ENCODE measurements at regions not wholly inside any gene's neighbourhood (a gene's known extent, or its start where the extent isn't known, plus 50 kb on each side); places are given as distances from the start of the nearest gene placed in this dataset.

GRCh38 chr1:219492717-219493116, 120.2 kb downstream of the ZC3H11B start:
- TF ChIP-seq LEF1 (IDR thresholded peaks at IDR 0.05; ENCODE audit: borderline replicate concordance) (no peak), ARNT (IDR thresholded peaks at IDR 0.05) (no peak), FOXK2 (IDR thresholded peaks at IDR 0.05) (no peak), L3MBTL2 (conservative IDR thresholded peaks at IDR 0.05) (no peak), BHLHE40 (IDR thresholded peaks at IDR 0.05; ENCODE audit: borderline replicate concordance) (no peak), HDGF (IDR thresholded peaks at IDR 0.05; ENCODE audit: borderline replicate concordance) (no peak), FOXM1 (IDR thresholded peaks at IDR 0.05; ENCODE audit: borderline replicate concordance) (no peak), TARDBP (IDR thresholded peaks at IDR 0.05) (no peak), SP1 (IDR thresholded peaks at IDR 0.05) (no peak)
- DNase-seq (ENCODE audit: extremely low spot score), result no peak
- ChIA-PET CTCF (no interaction called here), POLR2A (no interaction called here)

- TF ChIP-seq BHLHE40 (IDR thresholded peaks at IDR 0.05; ENCODE audit: borderline replicate concordance) (no peak), ELF4 (IDR thresholded peaks at IDR 0.05) (no peak), LEF1 (IDR thresholded peaks at IDR 0.05; ENCODE audit: borderline replicate concordance) (no peak), FOXA1 (IDR thresholded peaks at IDR 0.05) (no peak), PKNOX1 (IDR thresholded peaks at IDR 0.05) (no peak), TARDBP (IDR thresholded peaks at IDR 0.05) (no peak), SUZ12 (IDR thresholded peaks at IDR 0.05) (no peak), L3MBTL2 (conservative IDR thresholded peaks at IDR 0.05) (no peak), CTBP1 (IDR thresholded peaks at IDR 0.05; ENCODE audit: borderline replicate concordance) (no peak), ZNF384 (IDR thresholded peaks at IDR 0.05) (no peak), HDGF (IDR thresholded peaks at IDR 0.05; ENCODE audit: borderline replicate concordance) (no peak), FOXK2 (IDR thresholded peaks at IDR 0.05) (no peak), NFRKB (IDR thresholded peaks at IDR 0.05) (no peak), ARNT (IDR thresholded peaks at IDR 0.05) (no peak), SP1 (IDR thresholded peaks at IDR 0.05) (no peak), FOXM1 (IDR thresholded peaks at IDR 0.05; ENCODE audit: borderline replicate concordance) (no peak)
- DNase-seq (ENCODE audit: extremely low spot score), result no peak
- ChIA-PET CTCF (no interaction called here), POLR2A (no interaction called here)
These were observed 122.3 kb downstream of the ZC3H11B start for GRCh38 chr1:219490566-219490965.

GRCh38 chr1:219489636-219490035, 123.3 kb downstream of the ZC3H11B start:
- no peak for TF ChIP-seq CTBP1 (IDR thresholded peaks at IDR 0.05; ENCODE audit: borderline replicate concordance)
- TF ChIP-seq ZNF384 (IDR thresholded peaks at IDR 0.05), result no peak
- TF ChIP-seq BHLHE40 (IDR thresholded peaks at IDR 0.05; ENCODE audit: borderline replicate concordance), result no peak
- no peak for TF ChIP-seq SP1 (IDR thresholded peaks at IDR 0.05)
- no peak for TF ChIP-seq LEF1 (IDR thresholded peaks at IDR 0.05; ENCODE audit: borderline replicate concordance)
- TF ChIP-seq ELF4 (IDR thresholded peaks at IDR 0.05), result no peak
- no peak for TF ChIP-seq ARNT (IDR thresholded peaks at IDR 0.05)
- no peak for TF ChIP-seq TARDBP (IDR thresholded peaks at IDR 0.05)
- no peak for TF ChIP-seq FOXM1 (IDR thresholded peaks at IDR 0.05; ENCODE audit: borderline replicate concordance)
- TF ChIP-seq SUZ12 (IDR thresholded peaks at IDR 0.05), result no peak
- DNase-seq (ENCODE audit: extremely low spot score), result no peak
- ChIA-PET CTCF (no interaction called here), POLR2A (no interaction called here)

- no peak for TF ChIP-seq L3MBTL2 (conservative IDR thresholded peaks at IDR 0.05)
- TF ChIP-seq SUZ12 (IDR thresholded peaks at IDR 0.05), result no peak
- no peak for TF ChIP-seq ARNT (IDR thresholded peaks at IDR 0.05)
- TF ChIP-seq ELF4 (IDR thresholded peaks at IDR 0.05), result no peak
- no peak for TF ChIP-seq FOXK2 (IDR thresholded peaks at IDR 0.05)
- no peak for TF ChIP-seq TARDBP (IDR thresholded peaks at IDR 0.05)
- no peak for TF ChIP-seq HDGF (IDR thresholded peaks at IDR 0.05; ENCODE audit: borderline replicate concordance)
- no peak for TF ChIP-seq SP1 (IDR thresholded peaks at IDR 0.05)
- TF ChIP-seq ZNF384 (IDR thresholded peaks at IDR 0.05), result no peak
- no peak for TF ChIP-seq FOXM1 (IDR thresholded peaks at IDR 0.05; ENCODE audit: borderline replicate concordance)
- ChIA-PET POLR2A (no interaction called here), CTCF (no interaction called here)
- DNase-seq (ENCODE audit: extremely low spot score), result no peak
These were observed 124.6 kb downstream of the ZC3H11B start for GRCh38 chr1:219488275-219488674.

GRCh38 chr1:219483530-219483929, 129.4 kb downstream of the ZC3H11B start:
- CTCF ChIA-PET, result no interaction called here
- TF ChIP-seq FOXM1 (IDR thresholded peaks at IDR 0.05; ENCODE audit: borderline replicate concordance) (no peak), SUZ12 (IDR thresholded peaks at IDR 0.05) (no peak), L3MBTL2 (conservative IDR thresholded peaks at IDR 0.05) (no peak), ARNT (IDR thresholded peaks at IDR 0.05) (no peak), FOXK2 (IDR thresholded peaks at IDR 0.05) (no peak), ZNF384 (IDR thresholded peaks at IDR 0.05) (no peak), BHLHE40 (IDR thresholded peaks at IDR 0.05; ENCODE audit: borderline replicate concordance) (no peak), FOXA1 (IDR thresholded peaks at IDR 0.05) (no peak), LEF1 (IDR thresholded peaks at IDR 0.05; ENCODE audit: borderline replicate concordance) (no peak), CTBP1 (IDR thresholded peaks at IDR 0.05; ENCODE audit: borderline replicate concordance) (no peak), NFRKB (IDR thresholded peaks at IDR 0.05) (no peak), ELF4 (IDR thresholded peaks at IDR 0.05) (no peak), SP1 (IDR thresholded peaks at IDR 0.05) (no peak), TARDBP (IDR thresholded peaks at IDR 0.05) (no peak), PKNOX1 (IDR thresholded peaks at IDR 0.05) (no peak), HDGF (IDR thresholded peaks at IDR 0.05; ENCODE audit: borderline replicate concordance) (no peak)
- DNase-seq (ENCODE audit: extremely low spot score), result no peak
- POLR2A ChIA-PET, result no interaction called here

GRCh38 chr1:219480011-219480410, 132.9 kb downstream of the ZC3H11B start:
- no peak for DNase-seq (ENCODE audit: extremely low spot score)
- POLR2A ChIA-PET, result no interaction called here
- CTCF ChIA-PET, result no interaction called here
- TF ChIP-seq ZNF384 (IDR thresholded peaks at IDR 0.05) (no peak), TARDBP (IDR thresholded peaks at IDR 0.05) (no peak), SUZ12 (IDR thresholded peaks at IDR 0.05) (no peak), HDGF (IDR thresholded peaks at IDR 0.05; ENCODE audit: borderline replicate concordance) (no peak), ELF4 (IDR thresholded peaks at IDR 0.05) (no peak), L3MBTL2 (conservative IDR thresholded peaks at IDR 0.05) (no peak), FOXM1 (IDR thresholded peaks at IDR 0.05; ENCODE audit: borderline replicate concordance) (no peak), BHLHE40 (IDR thresholded peaks at IDR 0.05; ENCODE audit: borderline replicate concordance) (no peak), FOXA1 (IDR thresholded peaks at IDR 0.05) (no peak), FOXK2 (IDR thresholded peaks at IDR 0.05) (no peak), CTBP1 (IDR thresholded peaks at IDR 0.05; ENCODE audit: borderline replicate concordance) (no peak), PKNOX1 (IDR thresholded peaks at IDR 0.05) (no peak), LEF1 (IDR thresholded peaks at IDR 0.05; ENCODE audit: borderline replicate concordance) (no peak), ARNT (IDR thresholded peaks at IDR 0.05) (no peak)

Data from HEK293T (cell line).